ENCODE measurements at regions not wholly inside any gene's neighbourhood (a gene's known extent, or its start where the extent isn't known, plus 50 kb on each side); places are given as distances from the start of the nearest gene placed in this dataset.
"Not testable (repeated sequence)": the region's sequence is repeated elsewhere in the genome, so short reads cannot be mapped to it uniquely, and the experiment has no call there.

GRCh38 chr9:7665874-7666273 lies 133.7 kb downstream of the DMAC1 start:
- H3K4me3 ChIP-seq (ENCODE audit: low read depth, low read length), result no peak overlapping the region
- no peak overlapping the region for H3K27ac ChIP-seq (ENCODE audit: low read depth)
- no peaks in the 10 kb centered on the region for H3K36me3 ChIP-seq (ENCODE audit: insufficient read depth)
- no peak for DNase-seq (ENCODE audit: extremely low spot score)
- H3K4me1 ChIP-seq (ENCODE audit: insufficient read depth), result no peaks in the 10 kb centered on the region
- WGBS, result 90% methylated on average over 3 of the region's 3 CpGs

- no peak overlapping the region for H3K4me3 ChIP-seq (ENCODE audit: low read depth, low read length)
Measured at GRCh38 chr9:7659766-7660165, 139.8 kb downstream of the DMAC1 start.

GRCh38 chr9:7656636-7657035 lies 142.9 kb downstream of the DMAC1 start:
- Histone ChIP-seq H3K4me3 (ENCODE audit: low read depth, low read length) (no peak overlapping the region), H3K36me3 (ENCODE audit: insufficient read depth) (no peaks in the 10 kb centered on the region), H3K27ac (ENCODE audit: low read depth) (no peak overlapping the region), H3K4me1 (ENCODE audit: insufficient read depth) (no peaks in the 10 kb centered on the region)
- 43% methylated on average over 5 of the region's 5 CpGs for WGBS
- no peak for DNase-seq (ENCODE audit: extremely low spot score)

More at GRCh38 chr9:7659766-7660165, 139.8 kb downstream of the DMAC1 start:
- WGBS, result 94% methylated on average over 4 of the region's 4 CpGs
- no peaks in the 10 kb centered on the region for H3K36me3 ChIP-seq (ENCODE audit: insufficient read depth)
- no peak for DNase-seq (ENCODE audit: extremely low spot score)
- no peaks in the 10 kb centered on the region for H3K4me1 ChIP-seq (ENCODE audit: insufficient read depth)
- H3K27ac ChIP-seq (ENCODE audit: low read depth), result no peak overlapping the region

- H3K36me3 ChIP-seq (ENCODE audit: insufficient read depth), result no peaks in the 10 kb centered on the region
- 72% methylated on average over 7 of the region's 7 CpGs for WGBS
- H3K4me3 ChIP-seq (ENCODE audit: low read depth, low read length), result no peak overlapping the region
- DNase-seq (ENCODE audit: extremely low spot score), result no peak
- H3K4me1 ChIP-seq (ENCODE audit: insufficient read depth), result no peaks in the 10 kb centered on the region
- no peak overlapping the region for H3K27ac ChIP-seq (ENCODE audit: low read depth)
Measured at GRCh38 chr9:7653262-7653661, 146.3 kb downstream of the DMAC1 start.

- Histone ChIP-seq H3K36me3 (ENCODE audit: insufficient read depth) (no peaks in the 10 kb centered on the region), H3K27ac (ENCODE audit: low read depth) (no peak overlapping the region), H3K4me3 (ENCODE audit: low read depth, low read length) (no peak overlapping the region), H3K4me1 (ENCODE audit: insufficient read depth) (no peaks in the 10 kb centered on the region)
- no peak for DNase-seq (ENCODE audit: extremely low spot score)
Measured at GRCh38 chr9:7640231-7640630, 159.3 kb downstream of the DMAC1 start.

- Histone ChIP-seq H3K4me3 (ENCODE audit: low read depth, low read length) (no peak overlapping the region), H3K36me3 (ENCODE audit: insufficient read depth) (no peaks in the 10 kb centered on the region), H3K4me1 (ENCODE audit: insufficient read depth) (no peaks in the 10 kb centered on the region), H3K27ac (ENCODE audit: low read depth) (no peak overlapping the region)
- 88% methylated on average over 1 of the region's 1 CpG for WGBS
- DNase-seq (ENCODE audit: extremely low spot score), result no peak
Measured at GRCh38 chr9:7639471-7639870, 160.1 kb downstream of the DMAC1 start.

- WGBS, result 45% methylated on average over 3 of the region's 3 CpGs
- Histone ChIP-seq H3K27ac (ENCODE audit: low read depth) (no peak overlapping the region), H3K36me3 (ENCODE audit: insufficient read depth) (no peaks in the 10 kb centered on the region), H3K4me1 (ENCODE audit: insufficient read depth) (no peaks in the 10 kb centered on the region), H3K4me3 (ENCODE audit: low read depth, low read length) (no peak overlapping the region)
- no peak for DNase-seq (ENCODE audit: extremely low spot score)
Measured at GRCh38 chr9:7636838-7637467, 162.6 kb downstream of the DMAC1 start.

- Histone ChIP-seq H3K36me3 (ENCODE audit: insufficient read depth) (no peaks in the 10 kb centered on the region), H3K4me3 (ENCODE audit: low read depth, low read length) (no peak overlapping the region), H3K4me1 (ENCODE audit: insufficient read depth) (no peaks in the 10 kb centered on the region), H3K27ac (ENCODE audit: low read depth) (no peak overlapping the region)
- no peak for DNase-seq (ENCODE audit: extremely low spot score)
- WGBS, result 70% methylated on average over 2 of the region's 2 CpGs
Measured at GRCh38 chr9:7636309-7636708, 163.3 kb downstream of the DMAC1 start.

GRCh38 chr9:7626571-7627029 lies 173.0 kb downstream of the DMAC1 start:
- 48% methylated on average over 7 of the region's 7 CpGs for WGBS
- H3K4me1 ChIP-seq (ENCODE audit: insufficient read depth), result not testable (repeated sequence)

GRCh38 chr9:7622481-7622880 lies 177.1 kb downstream of the DMAC1 start:
- 75% methylated on average over 2 of the region's 2 CpGs for WGBS
- no peak overlapping the region for H3K27ac ChIP-seq (ENCODE audit: low read depth)
- no peak overlapping the region for H3K4me3 ChIP-seq (ENCODE audit: low read depth, low read length)
- no peak for DNase-seq (ENCODE audit: extremely low spot score)
- H3K36me3 ChIP-seq (ENCODE audit: insufficient read depth), result peaks cover 1% of the 10 kb centered on the region
- no peaks in the 10 kb centered on the region for H3K4me1 ChIP-seq (ENCODE audit: insufficient read depth)

More at GRCh38 chr9:7626571-7627029, 173.0 kb downstream of the DMAC1 start:
- not testable (repeated sequence) for DNase-seq (ENCODE audit: extremely low spot score); H3K4me3 ChIP-seq (ENCODE audit: low read depth, low read length); H3K27ac ChIP-seq (ENCODE audit: low read depth); H3K36me3 ChIP-seq (ENCODE audit: insufficient read depth)

- H3K36me3 ChIP-seq (ENCODE audit: insufficient read depth), result peaks cover 1% of the 10 kb centered on the region
- H3K4me3 ChIP-seq (ENCODE audit: low read depth, low read length), result no peak overlapping the region
- no peaks in the 10 kb centered on the region for H3K4me1 ChIP-seq (ENCODE audit: insufficient read depth)
- H3K27ac ChIP-seq (ENCODE audit: low read depth), result no peak overlapping the region
- WGBS, result 93% methylated on average over 1 of the region's 1 CpG
- no peak for DNase-seq (ENCODE audit: extremely low spot score)
Measured at GRCh38 chr9:7615344-7615743, 184.2 kb downstream of the DMAC1 start.

- H3K27ac ChIP-seq (ENCODE audit: low read depth), result no peak overlapping the region
- no peaks in the 10 kb centered on the region for H3K4me1 ChIP-seq (ENCODE audit: insufficient read depth)
- DNase-seq (ENCODE audit: extremely low spot score), result no peak
- WGBS, result 79% methylated on average over 5 of the region's 5 CpGs
- H3K4me3 ChIP-seq (ENCODE audit: low read depth, low read length), result no peak overlapping the region
- peaks cover 1% of the 10 kb centered on the region for H3K36me3 ChIP-seq (ENCODE audit: insufficient read depth)
Measured at GRCh38 chr9:7613931-7614330, 185.6 kb downstream of the DMAC1 start.

- no peak for DNase-seq (ENCODE audit: extremely low spot score)
- Histone ChIP-seq H3K4me1 (ENCODE audit: insufficient read depth) (no peaks in the 10 kb centered on the region), H3K4me3 (ENCODE audit: low read depth, low read length) (no peak overlapping the region), H3K27ac (ENCODE audit: low read depth) (no peak overlapping the region), H3K36me3 (ENCODE audit: insufficient read depth) (no peaks in the 10 kb centered on the region)
- WGBS, result 70% methylated on average over 1 of the region's 1 CpG
Measured at GRCh38 chr9:7608261-7608660, 191.3 kb downstream of the DMAC1 start.

- H3K36me3 ChIP-seq (ENCODE audit: insufficient read depth), result no peaks in the 10 kb centered on the region
- no peak for DNase-seq (ENCODE audit: extremely low spot score)
- H3K4me1 ChIP-seq (ENCODE audit: insufficient read depth), result no peaks in the 10 kb centered on the region
- WGBS, result 39% methylated on average over 2 of the region's 2 CpGs
- no peak overlapping the region for H3K27ac ChIP-seq (ENCODE audit: low read depth)
- no peak overlapping the region for H3K4me3 ChIP-seq (ENCODE audit: low read depth, low read length)
Measured at GRCh38 chr9:7607421-7607820, 192.2 kb downstream of the DMAC1 start.

GRCh38 chr9:7606591-7606990 lies 193.0 kb downstream of the DMAC1 start:
- WGBS, result 78% methylated on average over 1 of the region's 1 CpG
- H3K36me3 ChIP-seq (ENCODE audit: insufficient read depth), result no peaks in the 10 kb centered on the region
- H3K4me1 ChIP-seq (ENCODE audit: insufficient read depth), result no peaks in the 10 kb centered on the region
- H3K27ac ChIP-seq (ENCODE audit: low read depth), result no peak overlapping the region
- H3K4me3 ChIP-seq (ENCODE audit: low read depth, low read length), result no peak overlapping the region
- DNase-seq (ENCODE audit: extremely low spot score), result no peak
